ENCODE measurements at regions not wholly inside any gene's neighbourhood (a gene's known extent, or its start where the extent isn't known, plus 50 kb on each side); places are given as distances from the start of the nearest gene placed in this dataset.
"Not testable (repeated sequence)": the region's sequence is repeated elsewhere in the genome, so short reads cannot be mapped to it uniquely, and the experiment has no call there.

GRCh38 chr14:106163316-106163715 is 636.9 kb downstream of the TMEM121 start:
- Histone ChIP-seq H3K4me1 (no peaks in the 10 kb centered on the region), H3K4me2 (no peak overlapping the region), H3K4me3 (no peak overlapping the region), H3K9me3 (no peaks in the 10 kb centered on the region), H3K27ac (no peak overlapping the region)
- ChIA-PET POLR2A (no interaction called here), CTCF (interaction anchor here (2.3 kb wide), 1 partner anchor 11 kb away, joined by 10 read pairs; no protein-coding TSS in a partner anchor)
- no peak for ATAC-seq
- TF ChIP-seq PHF8 (IDR thresholded peaks at IDR 0.05; ENCODE audit: borderline replicate concordance, low read depth) (no peak), CHD4 (IDR thresholded peaks at IDR 0.05; ENCODE audit: borderline replicate concordance) (no peak), ATOH8 (CRISPR knock-in tag; IDR thresholded peaks at IDR 0.05; ENCODE audit: low read depth) (no peak), EHMT2 (IDR thresholded peaks at IDR 0.05; ENCODE audit: low read depth) (no peak), POLR2A (IDR thresholded peaks at IDR 0.05; ENCODE audit: low read length) (no peak), BCL3 (IDR thresholded peaks at IDR 0.05) (no peak), REST (IDR thresholded peaks at IDR 0.05) (no peak), FOSL2 (IDR thresholded peaks at IDR 0.05) (no peak), FOSL2 (CRISPR knock-in tag; IDR thresholded peaks at IDR 0.05) (no peak), HES2 (IDR thresholded peaks at IDR 0.05) (no peak), HDAC2 (IDR thresholded peaks at IDR 0.05) (no peak), JUNB (IDR thresholded peaks at IDR 0.05) (no peak), ZFP36 (IDR thresholded peaks at IDR 0.05; ENCODE audit: borderline replicate concordance, partially characterized antibody) (no peak), MAX (IDR thresholded peaks at IDR 0.05) (no peak), JUN (IDR thresholded peaks at IDR 0.05) (no peak), HOXB5 (CRISPR knock-in tag; IDR thresholded peaks at IDR 0.05) (no peak), ZNF302 (CRISPR knock-in tag; IDR thresholded peaks at IDR 0.05) (no peak), KDM1A (IDR thresholded peaks at IDR 0.05; ENCODE audit: low read depth) (no peak)
- no peak for DNase-seq (ENCODE audit: low read depth in 1 of 2, low spot score in 1 of 2)
- no peak for FAIRE-seq
- 0% methylated on average over 3 of the region's 3 CpGs for WGBS (ENCODE audit: missing lambda C conversion rate)

GRCh38 chr14:106163812-106164211 is 637.4 kb downstream of the TMEM121 start:
- 41% methylated on average over 3 of the region's 3 CpGs for WGBS (ENCODE audit: missing lambda C conversion rate)
- CTCF ChIA-PET: interaction anchor here (2.3 kb wide), 1 partner anchor 11 kb away, joined by 10 read pairs; no protein-coding TSS in a partner anchor
- DNase-seq (ENCODE audit: low read depth in 1 of 2, low spot score in 1 of 2); H3K27ac ChIP-seq; POLR2A ChIA-PET; H3K4me1 ChIP-seq; H3K9me3 ChIP-seq; FAIRE-seq; ATAC-seq; H3K4me2 ChIP-seq; H3K4me3 ChIP-seq: not testable (repeated sequence)

- no peak for FAIRE-seq
- H3K4me2 ChIP-seq: no peak overlapping the region
- no peak for ATAC-seq
- TF ChIP-seq ZSCAN20 (CRISPR knock-in tag; IDR thresholded peaks at IDR 0.05) (no peak), CHD2 (IDR thresholded peaks at IDR 0.05; ENCODE audit: low read length, partially characterized antibody) (no peak), SMC3 (IDR thresholded peaks at IDR 0.05) (no peak), EHF (CRISPR knock-in tag; IDR thresholded peaks at IDR 0.05) (no peak), PHF8 (IDR thresholded peaks at IDR 0.05; ENCODE audit: borderline replicate concordance, low read depth) (no peak), USF2 (IDR thresholded peaks at IDR 0.05) (no peak), BCL3 (IDR thresholded peaks at IDR 0.05) (no peak), HMGXB4 (CRISPR knock-in tag; IDR thresholded peaks at IDR 0.05; ENCODE audit: borderline replicate concordance) (no peak), ZC3H11A (IDR thresholded peaks at IDR 0.05) (no peak), BHLHE40 (IDR thresholded peaks at IDR 0.05; ENCODE audit: low read depth, low read length) (no peak)
Measured at GRCh38 chr14:106166232-106166631, 639.8 kb downstream of the TMEM121 start.

More at GRCh38 chr14:106166232-106166631, 639.8 kb downstream of the TMEM121 start:
- Histone ChIP-seq H3K27ac (no peak overlapping the region), H3K9me3 (no peaks in the 10 kb centered on the region), H3K4me3 (no peak overlapping the region), H3K4me1 (no peaks in the 10 kb centered on the region)
- ChIA-PET CTCF (no interaction called here), POLR2A (no interaction called here)
- WGBS (ENCODE audit: missing lambda C conversion rate): 45% methylated on average over 3 of the region's 3 CpGs
- no peak for DNase-seq (ENCODE audit: low read depth in 1 of 2, low spot score in 1 of 2)
